Upper lobe of left lung (tissue), 4 donors: ENCODE measurements at regions not wholly inside any gene's neighbourhood (a gene's known extent, or its start where the extent isn't known, plus 50 kb on each side); places are given as distances from the start of the nearest gene placed in this dataset.

ENCODE experiments used
- POLR2A ChIP-seq, 4 donors: fragments of 450-650 bp; IDR thresholded peaks; one replicate each; pipeline ENCODE4 v1.5.1; 2016 to 2017; ENCODE audit warnings: antibody characterized with exemption in 4 of 4, mild to moderate bottlenecking in 2 of 4
- POLR2AphosphoS5 ChIP-seq, 2 donors: sonication (generic); formaldehyde crosslinking; IDR thresholded peaks; one replicate each; pipeline ENCODE4 v1.5.1; 2017; ENCODE audit warnings: antibody characterized with exemption in 2 of 2
- TF ChIP-seq, protein P1 (sequence below), 6 experiments: fragments of 450-650 bp in 4 of 6; fragments of 200-600 bp in 2 of 6; sonication (generic) in 2 of 6; IDR thresholded peaks; one replicate each; pipeline ENCODE4 v1.5.1; 2016 to 2019; ENCODE audit warnings: antibody characterized with exemption in 6 of 6

DNA sequence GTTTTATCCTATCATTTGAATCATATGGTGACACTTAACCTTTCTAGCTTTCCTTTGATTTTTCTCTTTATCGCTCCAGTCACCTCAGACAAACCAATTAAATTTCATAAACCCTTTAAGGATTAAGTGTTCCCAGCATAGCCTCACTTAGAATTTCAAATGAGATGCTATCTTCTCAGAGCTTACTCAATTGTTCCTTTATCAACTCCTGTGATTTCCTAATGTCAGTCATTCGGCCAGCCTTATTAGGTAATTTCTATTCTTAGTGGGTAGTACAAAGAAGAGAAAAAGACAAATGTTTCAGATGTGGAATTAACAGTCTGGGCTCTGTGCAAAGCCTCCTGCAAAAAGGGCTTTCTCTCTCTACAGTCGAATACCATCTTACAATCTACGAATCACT is 77.1 kb upstream of the CCDC90B start:
- TF ChIP-seq, protein P1, sequence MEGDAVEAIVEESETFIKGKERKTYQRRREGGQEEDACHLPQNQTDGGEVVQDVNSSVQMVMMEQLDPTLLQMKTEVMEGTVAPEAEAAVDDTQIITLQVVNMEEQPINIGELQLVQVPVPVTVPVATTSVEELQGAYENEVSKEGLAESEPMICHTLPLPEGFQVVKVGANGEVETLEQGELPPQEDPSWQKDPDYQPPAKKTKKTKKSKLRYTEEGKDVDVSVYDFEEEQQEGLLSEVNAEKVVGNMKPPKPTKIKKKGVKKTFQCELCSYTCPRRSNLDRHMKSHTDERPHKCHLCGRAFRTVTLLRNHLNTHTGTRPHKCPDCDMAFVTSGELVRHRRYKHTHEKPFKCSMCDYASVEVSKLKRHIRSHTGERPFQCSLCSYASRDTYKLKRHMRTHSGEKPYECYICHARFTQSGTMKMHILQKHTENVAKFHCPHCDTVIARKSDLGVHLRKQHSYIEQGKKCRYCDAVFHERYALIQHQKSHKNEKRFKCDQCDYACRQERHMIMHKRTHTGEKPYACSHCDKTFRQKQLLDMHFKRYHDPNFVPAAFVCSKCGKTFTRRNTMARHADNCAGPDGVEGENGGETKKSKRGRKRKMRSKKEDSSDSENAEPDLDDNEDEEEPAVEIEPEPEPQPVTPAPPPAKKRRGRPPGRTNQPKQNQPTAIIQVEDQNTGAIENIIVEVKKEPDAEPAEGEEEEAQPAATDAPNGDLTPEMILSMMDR (IDR thresholded peaks at IDR 0.05), result no peak
- TF ChIP-seq POLR2AphosphoS5 (IDR thresholded peaks at IDR 0.05) (no peak), POLR2A (IDR thresholded peaks at IDR 0.05) (no peak)
